ENCODE measurements at regions not wholly inside any gene's neighbourhood (a gene's known extent, or its start where the extent isn't known, plus 50 kb on each side); places are given as distances from the start of the nearest gene placed in this dataset.

DNA sequence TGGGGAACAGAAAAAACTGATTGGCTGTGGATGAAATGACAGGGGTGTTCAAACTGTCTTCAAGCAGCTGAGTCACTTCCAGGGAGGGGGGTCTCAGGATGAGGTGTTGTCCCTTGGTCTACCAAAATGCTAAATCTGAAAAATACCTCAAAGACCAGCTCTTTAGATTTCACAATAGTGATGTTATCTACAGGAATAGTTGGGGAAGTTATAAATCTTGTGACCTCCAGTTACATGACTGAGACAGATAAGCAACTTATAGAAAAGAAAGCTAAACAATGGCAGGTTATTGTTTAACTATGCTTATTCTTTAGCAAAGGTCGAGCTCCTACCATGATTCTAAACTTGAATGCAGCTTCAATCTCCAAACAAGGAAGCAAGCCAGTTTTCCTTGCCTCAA, 125.4 kb downstream of the SYT10 start:
- TF ChIP-seq LEF1 (IDR thresholded peaks at IDR 0.05; ENCODE audit: borderline replicate concordance) (no peak), BHLHE40 (IDR thresholded peaks at IDR 0.05; ENCODE audit: borderline replicate concordance) (no peak), ARNT (IDR thresholded peaks at IDR 0.05) (no peak), FOXK2 (IDR thresholded peaks at IDR 0.05) (no peak), SP1 (IDR thresholded peaks at IDR 0.05) (no peak), FOXM1 (IDR thresholded peaks at IDR 0.05; ENCODE audit: borderline replicate concordance) (no peak), ZNF384 (IDR thresholded peaks at IDR 0.05) (no peak), NFRKB (IDR thresholded peaks at IDR 0.05) (no peak), CTBP1 (IDR thresholded peaks at IDR 0.05; ENCODE audit: borderline replicate concordance) (no peak), L3MBTL2 (conservative IDR thresholded peaks at IDR 0.05) (no peak), ELF4 (IDR thresholded peaks at IDR 0.05) (no peak), FOXA1 (IDR thresholded peaks at IDR 0.05) (no peak)
- TF ChIP-seq, protein P1, sequence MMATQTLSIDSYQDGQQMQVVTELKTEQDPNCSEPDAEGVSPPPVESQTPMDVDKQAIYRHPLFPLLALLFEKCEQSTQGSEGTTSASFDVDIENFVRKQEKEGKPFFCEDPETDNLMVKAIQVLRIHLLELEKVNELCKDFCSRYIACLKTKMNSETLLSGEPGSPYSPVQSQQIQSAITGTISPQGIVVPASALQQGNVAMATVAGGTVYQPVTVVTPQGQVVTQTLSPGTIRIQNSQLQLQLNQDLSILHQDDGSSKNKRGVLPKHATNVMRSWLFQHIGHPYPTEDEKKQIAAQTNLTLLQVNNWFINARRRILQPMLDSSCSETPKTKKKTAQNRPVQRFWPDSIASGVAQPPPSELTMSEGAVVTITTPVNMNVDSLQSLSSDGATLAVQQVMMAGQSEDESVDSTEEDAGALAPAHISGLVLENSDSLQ (IDR thresholded peaks at IDR 0.05): no peak
